LNCAP (cell line): ENCODE measurements at regions not wholly inside any gene's neighbourhood (a gene's known extent, or its start where the extent isn't known, plus 50 kb on each side); places are given as distances from the start of the nearest gene placed in this dataset.

Source experiments
- CTCF ChIP-seq: fragments of 450-650 bp; IDR thresholded peaks from 2 replicates; pipeline ENCODE4 v1.5.1; 2017; ENCODE audit warnings: mild to moderate bottlenecking

DNA sequence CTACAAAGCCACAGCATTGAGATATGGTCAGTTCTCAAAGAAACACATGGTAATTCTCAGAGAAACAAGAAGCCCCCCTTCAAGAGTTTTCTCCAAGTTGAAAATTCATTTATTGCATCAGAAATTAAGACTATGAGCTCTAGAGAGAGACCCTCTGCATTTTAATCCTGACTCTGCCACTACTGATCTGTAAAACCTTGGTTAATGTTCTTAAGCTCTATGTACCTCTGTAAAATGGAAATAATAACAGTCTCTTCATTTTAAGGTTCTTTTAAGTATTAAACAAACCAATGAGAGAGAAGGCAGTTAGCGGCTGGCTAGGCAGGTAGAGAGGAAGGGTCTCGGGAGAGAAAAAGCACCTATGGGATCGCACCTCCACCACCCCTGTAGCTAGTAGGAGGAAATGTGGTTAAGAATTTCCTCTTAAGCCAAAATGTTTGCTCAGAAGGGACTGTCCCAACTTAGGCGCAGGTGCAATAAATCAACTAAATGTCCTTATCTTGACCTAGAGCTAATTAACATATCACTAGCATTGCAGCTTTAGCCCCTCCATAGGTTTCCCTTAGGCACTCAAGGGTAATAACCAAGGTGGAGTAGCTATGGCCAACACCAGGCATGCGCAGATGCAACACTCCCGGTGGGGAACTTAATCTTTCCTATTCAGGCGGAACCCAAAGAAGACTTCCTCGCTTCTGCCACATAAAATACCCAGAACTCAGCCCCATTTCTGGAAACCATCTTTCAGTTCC is 1685.4 kb downstream of the MRPL39 start:
- no peak for TF ChIP-seq CTCF

GRCh38 chr21:23900727-23901126 is 1706.6 kb downstream of the MRPL39 start:
- no peak for TF ChIP-seq CTCF

DNA sequence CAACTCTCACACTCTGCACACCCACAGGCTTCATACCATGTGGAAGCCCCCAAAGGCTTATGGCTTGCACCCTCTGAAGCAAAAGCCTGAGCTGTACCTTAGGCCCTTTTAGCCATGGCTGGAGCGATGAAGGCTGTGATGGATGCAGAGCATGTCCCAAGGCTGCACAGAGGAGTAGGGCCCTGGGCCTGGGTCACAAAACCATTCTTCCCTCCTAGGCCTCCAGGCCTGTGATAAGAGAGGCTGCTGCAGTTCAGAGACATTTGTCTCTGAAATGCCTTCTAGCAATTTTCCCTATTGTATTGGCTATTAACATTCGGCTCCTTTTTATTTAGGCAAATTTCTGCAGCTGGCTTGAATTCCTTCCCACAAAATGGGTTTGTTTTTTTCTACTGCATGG is 1707.7 kb downstream of the MRPL39 start:
- no peak for TF ChIP-seq CTCF

GRCh38 chr21:23890652-23891051 is 1716.6 kb downstream of the MRPL39 start:
- no peak for TF ChIP-seq CTCF

- TF ChIP-seq CTCF: no peak
Measured at GRCh38 chr21:23887725-23888306, 1719.5 kb downstream of the MRPL39 start.

- no peak for TF ChIP-seq CTCF
Measured at GRCh38 chr21:23886828-23887724, 1720.2 kb downstream of the MRPL39 start.

DNA sequence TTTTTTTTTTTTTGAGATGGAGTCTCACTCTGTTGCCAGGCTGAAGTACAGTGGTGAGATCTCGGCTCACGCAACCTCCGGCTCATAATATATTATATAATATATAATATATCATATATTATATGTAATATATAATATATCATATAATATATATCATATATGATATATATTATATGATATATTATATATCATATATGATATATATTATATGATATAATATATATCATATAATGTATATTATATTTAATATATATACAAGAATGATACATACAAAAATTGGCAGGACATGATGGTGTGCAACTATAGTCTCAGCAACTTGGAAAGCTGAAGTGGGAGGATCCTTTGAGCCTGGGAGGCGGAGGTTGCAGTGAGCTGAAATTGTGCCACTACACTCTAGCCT is 1725.5 kb downstream of the MRPL39 start:
- no peak for TF ChIP-seq CTCF
